Prostate gland (tissue), 2 donors: ENCODE measurements at regions not wholly inside any gene's neighbourhood (a gene's known extent, or its start where the extent isn't known, plus 50 kb on each side); places are given as distances from the start of the nearest gene placed in this dataset.

Experiments
- CTCF ChIP-seq, 4 experiments: fragments of 200-600 bp in 2 of 4; fragments of 450-650 bp in 2 of 4; sonication (generic) in 2 of 4; IDR thresholded peaks; 1 replicate in 3 of 4; 2 replicates in 1 of 4; pipeline ENCODE4 v1.5.1; 2016 to 2019; ENCODE audit warnings: antibody characterized with exemption in 4 of 4, mild to moderate bottlenecking in 2 of 4, moderate library complexity in 2 of 4
- POLR2A ChIP-seq: fragments of 450-650 bp; IDR thresholded peaks from one replicate; pipeline ENCODE4 v1.6.1; 2016; ENCODE audit warnings: antibody characterized with exemption, mild to moderate bottlenecking

GRCh38 chr2:40820319-40820718 is 368.4 kb upstream of the SLC8A1 start:
- no peak for TF ChIP-seq CTCF (IDR thresholded peaks at IDR 0.05)
- no peak for TF ChIP-seq POLR2A
